HCT116 (cell line): ENCODE measurements at regions not wholly inside any gene's neighbourhood (a gene's known extent, or its start where the extent isn't known, plus 50 kb on each side); places are given as distances from the start of the nearest gene placed in this dataset.

Source experiments
- CTCF ChIP-seq, 3 experiments: fragments of 200-600 bp in 1 of 3; sonication (generic) in 1 of 3; IDR thresholded peaks in 2 of 3; conservative IDR thresholded peaks in 1 of 3; 2 replicates each; pipeline ENCODE4 v1.5.1; 2012 to 2017; ENCODE audit warnings: low read depth in 2 of 3, low read length in 2 of 3, antibody characterized with exemption in 1 of 3, borderline replicate concordance in 1 of 3, control low read depth in 1 of 3, mild to moderate bottlenecking in 1 of 3, mixed read lengths in 1 of 3, mixed run types in 1 of 3, moderate library complexity in 1 of 3; ENCODE audit not compliant: insufficient read depth in 1 of 3
- POLR2AphosphoS5 ChIP-seq: IDR thresholded peaks from 2 replicates; pipeline ENCODE4 v1.6.1; 2011; ENCODE audit warnings: mild to moderate bottlenecking, low read depth, low read length, moderate library complexity
- RAD21 ChIP-seq: IDR thresholded peaks from 2 replicates; pipeline ENCODE4 v1.6.1; 2012; ENCODE audit warnings: low read depth, mild to moderate bottlenecking

DNA sequence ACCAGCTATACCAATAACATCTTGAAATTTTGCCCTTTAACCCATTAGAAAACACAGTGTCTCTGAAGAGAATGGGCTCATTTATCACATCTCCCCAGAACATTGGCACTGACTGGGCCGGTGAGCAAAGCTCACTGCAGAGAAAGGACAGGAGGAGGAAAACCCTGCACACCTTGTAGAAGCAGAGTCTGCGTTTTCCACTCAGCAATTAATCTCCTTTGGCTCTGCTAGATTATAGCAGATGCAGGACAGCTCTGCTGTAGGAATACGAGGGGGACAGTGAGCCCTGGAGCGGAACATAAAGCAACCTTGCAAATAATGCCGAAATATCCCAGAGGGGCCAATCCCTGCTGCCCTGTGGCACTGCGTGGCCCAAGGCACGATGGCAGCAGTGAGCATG lies 113.9 kb downstream of the TSN start:
- TF ChIP-seq RAD21: no peak
- TF ChIP-seq POLR2AphosphoS5: no peak
- TF ChIP-seq CTCF (IDR thresholded peaks at IDR 0.05 in 2 of 3, conservative IDR thresholded peaks at IDR 0.05 in 1 of 3; ENCODE audit: borderline replicate concordance in 1 of 3, insufficient read depth in 1 of 3, low read depth in 2 of 3, low read length in 2 of 3): no peak
